ENCODE measurements at regions not wholly inside any gene's neighbourhood (a gene's known extent, or its start where the extent isn't known, plus 50 kb on each side); places are given as distances from the start of the nearest gene placed in this dataset.

DNA sequence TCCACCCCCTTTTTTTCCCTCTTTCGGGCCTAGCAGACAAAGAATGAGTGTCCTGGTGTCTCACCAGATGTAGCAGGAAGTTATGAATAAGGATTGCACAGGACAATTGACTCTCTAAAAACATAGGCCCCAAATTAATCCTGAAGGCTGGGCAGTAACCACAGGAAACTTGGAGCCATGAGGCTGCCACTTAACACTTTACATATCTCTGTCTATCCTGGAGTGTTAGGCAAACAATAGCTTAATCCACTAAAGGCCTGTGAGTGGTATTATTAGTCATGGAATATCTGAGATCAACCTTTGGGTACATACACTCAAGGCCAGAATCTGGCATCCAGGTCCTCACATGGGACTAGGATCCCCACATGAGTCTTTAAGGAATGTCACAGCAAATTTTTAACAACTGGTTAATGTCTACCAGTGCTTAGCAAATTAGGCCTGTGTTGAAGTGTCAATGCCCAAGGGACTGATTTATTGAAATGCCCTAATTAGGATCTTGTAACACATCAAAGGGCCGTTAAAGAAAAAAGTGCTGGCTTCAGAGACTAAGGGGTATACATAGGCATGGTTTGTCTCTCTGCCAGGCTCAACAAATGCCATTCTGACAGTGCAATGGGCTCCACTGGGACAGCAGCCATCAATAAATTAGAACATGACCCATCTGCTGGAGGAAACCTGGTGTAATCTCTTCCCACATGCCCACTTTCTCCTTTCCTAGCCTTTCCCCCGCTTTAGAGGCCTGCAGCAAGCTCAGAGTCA lies 196.7 kb upstream of the TBX20 start:
- no peak for DNase-seq
- TF ChIP-seq, protein P1, sequence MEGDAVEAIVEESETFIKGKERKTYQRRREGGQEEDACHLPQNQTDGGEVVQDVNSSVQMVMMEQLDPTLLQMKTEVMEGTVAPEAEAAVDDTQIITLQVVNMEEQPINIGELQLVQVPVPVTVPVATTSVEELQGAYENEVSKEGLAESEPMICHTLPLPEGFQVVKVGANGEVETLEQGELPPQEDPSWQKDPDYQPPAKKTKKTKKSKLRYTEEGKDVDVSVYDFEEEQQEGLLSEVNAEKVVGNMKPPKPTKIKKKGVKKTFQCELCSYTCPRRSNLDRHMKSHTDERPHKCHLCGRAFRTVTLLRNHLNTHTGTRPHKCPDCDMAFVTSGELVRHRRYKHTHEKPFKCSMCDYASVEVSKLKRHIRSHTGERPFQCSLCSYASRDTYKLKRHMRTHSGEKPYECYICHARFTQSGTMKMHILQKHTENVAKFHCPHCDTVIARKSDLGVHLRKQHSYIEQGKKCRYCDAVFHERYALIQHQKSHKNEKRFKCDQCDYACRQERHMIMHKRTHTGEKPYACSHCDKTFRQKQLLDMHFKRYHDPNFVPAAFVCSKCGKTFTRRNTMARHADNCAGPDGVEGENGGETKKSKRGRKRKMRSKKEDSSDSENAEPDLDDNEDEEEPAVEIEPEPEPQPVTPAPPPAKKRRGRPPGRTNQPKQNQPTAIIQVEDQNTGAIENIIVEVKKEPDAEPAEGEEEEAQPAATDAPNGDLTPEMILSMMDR (IDR thresholded peaks at IDR 0.05): no peak
- peaks cover 4% of the 10 kb centered on the region; the same call in 1 of the 2 replicates for H3K36me3 Mint-ChIP-seq (ENCODE audit: low read depth)
- no peak overlapping the region for H3K4me3 Mint-ChIP-seq
- H3K4me1 Mint-ChIP-seq (ENCODE audit: low read depth): no peaks in the 10 kb centered on the region
- H3K9me3 Mint-ChIP-seq: peaks cover 7% of the 10 kb centered on the region
- H3K27me3 Mint-ChIP-seq (ENCODE audit: insufficient read depth): peaks cover 9% of the 10 kb centered on the region
- no peak overlapping the region for H3K27ac Mint-ChIP-seq

DNA sequence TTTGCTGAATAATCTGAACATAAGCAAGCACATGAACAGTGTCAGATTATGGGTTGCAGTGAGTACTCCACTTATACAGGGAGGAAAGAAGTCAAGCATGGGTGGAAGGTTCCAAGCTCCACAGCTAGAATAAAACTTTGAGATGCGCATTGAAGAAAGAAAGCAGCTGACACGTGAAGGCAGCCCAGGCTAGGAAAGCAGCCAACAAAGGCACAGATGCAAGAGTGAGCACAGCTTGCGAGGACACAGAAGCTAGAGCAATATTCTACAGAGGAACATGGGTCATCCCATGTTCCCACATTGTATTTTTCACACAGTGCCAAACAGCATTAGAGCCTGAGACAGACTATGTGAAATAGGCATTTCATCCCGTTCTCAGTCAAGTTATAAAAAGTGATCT lies 194.6 kb upstream of the TBX20 start:
- Mint-ChIP-seq H3K4me3 (no peak overlapping the region), H3K36me3 (ENCODE audit: low read depth) (no peaks in the 10 kb centered on the region), H3K27me3 (ENCODE audit: insufficient read depth) (peaks cover 2% of the 10 kb centered on the region; the same call in 1 of the 2 replicates), H3K4me1 (ENCODE audit: low read depth) (no peaks in the 10 kb centered on the region), H3K27ac (no peak overlapping the region), H3K9me3 (no peaks in the 10 kb centered on the region)
- DNase-seq: no peak
- TF ChIP-seq, protein P1 (IDR thresholded peaks at IDR 0.05): no peak

GRCh38 chr7:35446091-35446490 lies 192.2 kb upstream of the TBX20 start:
- TF ChIP-seq, protein P1 (IDR thresholded peaks at IDR 0.05): no peak
- Mint-ChIP-seq H3K9me3 (no peaks in the 10 kb centered on the region), H3K27ac (no peak overlapping the region), H3K27me3 (ENCODE audit: insufficient read depth) (peaks cover 2% of the 10 kb centered on the region; the same call in 1 of the 2 replicates), H3K4me1 (ENCODE audit: low read depth) (no peaks in the 10 kb centered on the region), H3K36me3 (ENCODE audit: low read depth) (no peaks in the 10 kb centered on the region), H3K4me3 (no peak overlapping the region)
- DNase-seq: no peak

- Mint-ChIP-seq H3K4me3 (no peak overlapping the region), H3K36me3 (ENCODE audit: low read depth) (no peaks in the 10 kb centered on the region), H3K9me3 (no peaks in the 10 kb centered on the region), H3K27ac (no peak overlapping the region), H3K4me1 (ENCODE audit: low read depth) (no peaks in the 10 kb centered on the region), H3K27me3 (ENCODE audit: insufficient read depth) (no peaks in the 10 kb centered on the region)
- no peak for DNase-seq
- TF ChIP-seq, protein P1 (IDR thresholded peaks at IDR 0.05): no peak
Observed at GRCh38 chr7:35437619-35438275, 183.8 kb upstream of the TBX20 start.

- Mint-ChIP-seq H3K4me3 (no peak overlapping the region), H3K27me3 (ENCODE audit: insufficient read depth) (no peaks in the 10 kb centered on the region), H3K36me3 (ENCODE audit: low read depth) (no peaks in the 10 kb centered on the region), H3K4me1 (ENCODE audit: low read depth) (no peaks in the 10 kb centered on the region), H3K9me3 (no peaks in the 10 kb centered on the region), H3K27ac (no peak overlapping the region)
- TF ChIP-seq, protein P1 (IDR thresholded peaks at IDR 0.05): no peak
- DNase-seq: no peak
Observed at GRCh38 chr7:35436452-35436851, 182.6 kb upstream of the TBX20 start.

Data from HFFc6 (cell line).